Peyer's patch (tissue), 4 donors: ENCODE measurements at regions not wholly inside any gene's neighbourhood (a gene's known extent, or its start where the extent isn't known, plus 50 kb on each side); places are given as distances from the start of the nearest gene placed in this dataset.

Experiments
- CTCF ChIP-seq, 6 experiments: fragments of 450-650 bp in 4 of 6; fragments of 200-600 bp in 2 of 6; sonication (generic) in 1 of 6; IDR thresholded peaks; one replicate each; pipeline ENCODE4 v1.5.1; 2017 to 2019; ENCODE audit warnings: antibody characterized with exemption in 6 of 6, mild to moderate bottlenecking in 3 of 6, moderate library complexity in 1 of 6
- POLR2A ChIP-seq, 2 donors: fragments of 450-650 bp; IDR thresholded peaks; one replicate each; pipeline ENCODE4 v1.5.1; 2017; ENCODE audit warnings: antibody characterized with exemption in 2 of 2, mild to moderate bottlenecking in 2 of 2, moderate library complexity in 2 of 2

GRCh38 chr3:16803019-16803418 lies 81.7 kb upstream of the PLCL2 start:
- TF ChIP-seq CTCF (IDR thresholded peaks at IDR 0.05), result no peak
- TF ChIP-seq POLR2A (IDR thresholded peaks at IDR 0.05), result no peak
